SK-N-MC (cell line): ENCODE measurements at regions not wholly inside any gene's neighbourhood (a gene's known extent, or its start where the extent isn't known, plus 50 kb on each side); places are given as distances from the start of the nearest gene placed in this dataset.

Experiments
- EZH2 ChIP-seq: fragments of 200-600 bp; sonication (generic); IDR thresholded peaks from one replicate; pipeline ENCODE4 v1.6.1; 2017; ENCODE audit warnings: antibody characterized with exemption
- FOXP2 ChIP-seq: optimal IDR thresholded peaks from 2 replicates; pipeline ENCODE3; 2011; ENCODE audit warnings: mild to moderate bottlenecking, moderate library complexity; ENCODE audit not compliant: insufficient read depth; ENCODE audit errors: extremely low read length, control extremely low read depth
- POLR2AphosphoS5 ChIP-seq: IDR thresholded peaks from 2 replicates; pipeline ENCODE4 v1.6.1; 2012; ENCODE audit warnings: mild to moderate bottlenecking, low read depth, low read length, borderline replicate concordance

DNA sequence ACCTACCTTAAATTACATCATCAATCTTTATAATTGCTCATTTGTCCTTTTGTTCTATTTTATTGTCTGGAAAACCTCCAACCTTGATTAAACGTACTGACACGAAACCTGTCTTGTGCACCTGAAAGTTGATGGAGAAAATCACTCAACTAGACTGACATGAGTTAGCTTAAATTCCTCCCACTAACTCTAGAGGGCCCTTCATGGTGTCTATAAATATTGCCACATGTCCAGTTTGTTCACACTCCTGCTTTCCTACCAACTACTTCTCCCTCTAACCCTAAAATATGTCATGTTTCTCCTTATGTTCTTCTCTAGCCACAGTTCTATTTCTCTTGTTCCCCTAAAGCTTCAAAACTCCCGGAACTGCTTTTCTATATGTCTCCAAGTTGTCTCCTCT is 59.8 kb upstream of the SGO1 start:
- TF ChIP-seq EZH2: no peak
- TF ChIP-seq POLR2AphosphoS5: no peak
- TF ChIP-seq FOXP2: no peak
